VCaP (cell line): ENCODE measurements at regions not wholly inside any gene's neighbourhood (a gene's known extent, or its start where the extent isn't known, plus 50 kb on each side); places are given as distances from the start of the nearest gene placed in this dataset.

Source experiments
- H3K27ac ChIP-seq: fragments of 450-650 bp; 2 replicates; pipeline ENCODE4 v1.5.1; 2017
- TF ChIP-seq, protein P1 (sequence below): fragments of 450-650 bp; conservative IDR thresholded peaks from 2 replicates; pipeline ENCODE4 v1.5.1; 2017; ENCODE audit warnings: mild to moderate bottlenecking, moderate library complexity

DNA sequence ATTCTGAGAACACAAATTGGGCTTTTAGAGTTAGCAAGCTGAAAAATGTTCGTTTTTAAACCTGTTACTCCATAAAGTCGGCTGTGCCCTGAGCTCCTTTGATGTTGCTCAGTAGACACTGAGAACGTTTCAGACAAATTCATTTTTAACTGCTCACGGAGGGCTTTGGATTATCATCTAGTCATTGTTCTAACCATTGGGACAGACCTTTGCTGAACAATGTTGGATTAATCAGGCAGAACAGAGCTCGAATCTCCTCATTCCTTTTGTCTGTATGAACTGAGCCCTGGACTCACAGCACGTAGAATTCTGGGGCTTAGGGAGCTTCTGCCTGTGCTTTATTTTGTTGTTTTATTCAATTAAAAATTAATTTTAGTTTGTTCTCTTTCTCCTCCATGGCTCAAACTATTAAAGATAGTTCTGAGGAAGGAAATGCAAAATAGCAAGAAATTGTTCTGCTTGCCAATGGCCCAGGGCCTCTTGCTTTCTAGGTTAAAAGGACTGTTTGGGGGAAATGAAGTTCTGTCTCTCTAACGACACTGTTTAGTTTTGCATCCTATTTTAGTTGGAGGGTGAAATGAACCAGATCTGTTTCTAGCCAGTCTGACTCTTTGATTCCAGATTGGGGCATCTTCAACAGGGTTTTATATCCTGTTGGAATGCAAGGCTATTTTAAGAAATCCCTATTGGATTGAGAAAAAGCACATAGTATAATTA, 114.7 kb upstream of the CXCR4 start:
- TF ChIP-seq, protein P1, sequence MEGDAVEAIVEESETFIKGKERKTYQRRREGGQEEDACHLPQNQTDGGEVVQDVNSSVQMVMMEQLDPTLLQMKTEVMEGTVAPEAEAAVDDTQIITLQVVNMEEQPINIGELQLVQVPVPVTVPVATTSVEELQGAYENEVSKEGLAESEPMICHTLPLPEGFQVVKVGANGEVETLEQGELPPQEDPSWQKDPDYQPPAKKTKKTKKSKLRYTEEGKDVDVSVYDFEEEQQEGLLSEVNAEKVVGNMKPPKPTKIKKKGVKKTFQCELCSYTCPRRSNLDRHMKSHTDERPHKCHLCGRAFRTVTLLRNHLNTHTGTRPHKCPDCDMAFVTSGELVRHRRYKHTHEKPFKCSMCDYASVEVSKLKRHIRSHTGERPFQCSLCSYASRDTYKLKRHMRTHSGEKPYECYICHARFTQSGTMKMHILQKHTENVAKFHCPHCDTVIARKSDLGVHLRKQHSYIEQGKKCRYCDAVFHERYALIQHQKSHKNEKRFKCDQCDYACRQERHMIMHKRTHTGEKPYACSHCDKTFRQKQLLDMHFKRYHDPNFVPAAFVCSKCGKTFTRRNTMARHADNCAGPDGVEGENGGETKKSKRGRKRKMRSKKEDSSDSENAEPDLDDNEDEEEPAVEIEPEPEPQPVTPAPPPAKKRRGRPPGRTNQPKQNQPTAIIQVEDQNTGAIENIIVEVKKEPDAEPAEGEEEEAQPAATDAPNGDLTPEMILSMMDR: no peak
- no peak overlapping the region for H3K27ac ChIP-seq

DNA sequence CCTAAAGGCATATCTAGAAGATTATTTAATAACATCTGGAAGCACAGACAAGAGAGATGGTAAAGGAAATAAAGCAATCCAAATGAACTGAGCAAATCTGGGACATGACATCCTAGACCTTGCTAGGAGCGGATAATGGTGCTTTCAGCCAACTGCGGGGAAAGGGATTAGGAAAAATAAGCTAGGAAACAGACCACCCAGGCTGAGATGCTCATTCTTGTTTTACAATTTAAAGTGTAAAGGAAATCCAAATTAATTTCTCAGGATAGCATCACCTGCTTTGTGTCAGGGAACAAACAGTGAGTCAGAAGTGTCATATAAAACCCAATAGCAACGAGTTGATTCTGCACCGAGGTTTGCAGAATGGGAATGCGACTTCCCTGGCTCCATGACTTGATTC, 112.5 kb upstream of the CXCR4 start:
- TF ChIP-seq, protein P1: no peak

DNA sequence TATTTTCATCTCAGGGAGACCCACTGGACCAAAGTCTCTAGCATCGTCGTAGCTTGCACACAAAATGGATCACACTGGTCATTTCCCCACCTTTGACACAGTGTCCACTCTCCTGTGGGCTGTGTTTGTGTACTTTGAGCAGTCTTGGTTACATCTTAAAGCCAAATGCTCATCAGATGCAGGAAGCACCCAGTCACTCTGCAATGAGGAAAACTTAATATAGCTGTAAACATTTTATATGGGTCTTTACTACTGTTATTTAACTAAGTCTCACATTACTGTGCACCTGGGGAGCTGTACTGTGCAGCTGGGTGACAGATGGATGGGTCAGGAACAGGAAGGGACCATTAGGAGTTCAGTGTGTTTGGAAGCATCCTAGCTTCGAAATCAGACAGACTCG, 109.0 kb upstream of the CXCR4 start:
- peak overlapping the region; percentile 22; the same call in 1 of the 2 replicates for H3K27ac ChIP-seq
- TF ChIP-seq, protein P1: no peak

More for the DNA sequence above, 112.5 kb upstream of the CXCR4 start:
- no peak overlapping the region for H3K27ac ChIP-seq

DNA sequence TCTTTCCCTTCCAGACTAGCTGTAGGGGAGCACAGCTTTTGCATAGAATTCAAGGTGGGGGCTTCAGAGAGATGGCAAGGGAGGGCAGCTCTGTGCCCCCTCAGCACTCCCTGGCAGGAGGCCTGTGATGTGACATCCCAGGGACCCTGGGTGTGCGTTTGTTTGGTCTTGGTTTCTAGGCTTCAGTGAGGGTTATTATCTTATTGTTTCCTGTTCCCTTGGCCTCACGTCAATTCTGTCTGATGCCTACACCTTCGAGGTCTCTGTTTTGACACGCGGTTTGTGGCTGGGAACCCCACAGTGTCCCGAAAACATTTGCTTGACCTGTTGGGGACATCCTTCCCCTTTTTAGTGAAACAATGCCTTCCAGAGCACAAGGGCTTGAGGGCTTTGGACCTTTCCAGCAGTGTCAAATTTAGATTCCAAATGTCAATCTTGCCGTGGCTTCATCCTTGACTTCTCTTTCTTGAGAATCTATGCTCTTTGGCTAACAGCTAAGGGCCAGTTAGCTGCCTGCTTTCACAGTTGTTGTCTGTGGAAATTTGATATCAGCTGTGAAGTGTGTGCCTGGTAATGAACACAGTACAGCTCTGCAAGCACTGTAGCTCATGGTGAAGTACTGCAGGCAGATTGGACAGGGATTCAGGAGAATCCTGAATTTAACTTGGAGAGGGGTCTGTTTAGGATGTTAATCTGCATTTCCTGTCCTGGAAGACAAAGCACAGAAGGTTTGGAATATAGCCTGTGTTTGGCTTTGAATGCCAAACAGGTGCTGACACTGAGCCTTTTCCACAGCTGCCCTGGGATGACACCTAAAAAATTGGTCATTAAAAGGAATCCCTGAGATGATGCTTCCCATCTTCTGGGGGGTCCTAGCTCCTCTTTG, 108.2 kb upstream of the CXCR4 start:
- TF ChIP-seq, protein P1: no peak
- peak overlapping the region; percentile 22; the same call in 1 of the 2 replicates for H3K27ac ChIP-seq

DNA sequence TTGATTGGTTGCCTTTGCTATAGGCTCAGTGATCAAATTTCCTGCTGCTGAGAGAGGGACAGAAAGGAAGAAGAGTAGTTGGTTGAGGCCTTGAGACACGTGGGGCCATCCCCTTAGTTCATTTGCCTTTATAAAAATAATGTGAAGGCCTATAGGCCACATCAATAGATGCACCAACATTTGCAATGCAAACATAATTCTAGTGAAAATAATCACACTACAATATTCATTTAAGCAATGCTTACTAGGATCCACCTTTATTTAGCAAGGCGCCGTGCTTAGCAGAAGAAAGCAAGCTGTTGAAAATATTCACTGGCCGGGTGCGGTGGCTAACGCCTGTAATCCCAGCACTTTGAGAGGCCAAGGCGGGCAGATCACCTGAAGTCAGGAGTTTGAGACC, 105.3 kb upstream of the CXCR4 start:
- TF ChIP-seq, protein P1: no peak
- no peak overlapping the region for H3K27ac ChIP-seq

DNA sequence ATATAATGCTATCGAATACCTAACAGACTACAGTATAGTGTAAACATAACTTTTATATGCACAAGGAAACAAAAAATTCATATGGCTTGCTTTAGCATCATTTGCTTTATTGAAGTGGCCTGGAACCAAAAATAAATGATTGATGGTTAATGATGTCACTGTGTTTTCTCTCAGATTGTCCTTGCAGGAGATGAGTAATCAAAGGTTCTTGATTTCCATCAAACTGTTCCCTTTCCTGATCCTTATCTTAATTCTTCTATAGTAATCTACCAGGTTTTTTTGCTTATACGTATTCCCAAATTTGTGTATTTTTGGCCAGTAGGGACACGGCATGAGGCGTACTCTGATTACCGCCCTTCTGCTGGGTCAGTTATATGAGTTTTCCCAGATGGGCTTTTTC, 104.9 kb upstream of the CXCR4 start:
- H3K27ac ChIP-seq: no peak overlapping the region
- TF ChIP-seq, protein P1: no peak

DNA sequence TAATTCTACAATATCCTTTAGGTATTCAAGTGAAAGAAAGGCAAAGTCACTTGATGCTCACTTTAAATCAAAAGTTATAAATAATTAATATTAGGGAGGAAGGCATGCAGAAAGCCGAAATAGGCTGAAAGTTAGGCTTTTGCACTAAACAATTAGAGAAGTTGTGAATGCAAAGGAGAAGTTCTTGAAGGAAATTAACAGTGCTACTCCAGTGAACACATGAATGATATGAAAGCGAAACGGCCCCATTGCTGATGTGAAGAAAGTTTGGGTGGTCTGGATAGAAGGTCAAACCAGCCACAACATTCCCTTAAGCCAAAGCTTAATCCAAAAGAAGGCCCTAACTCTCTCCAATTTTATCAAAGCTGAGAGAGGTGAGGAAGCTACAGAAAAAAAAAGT, 103.1 kb upstream of the CXCR4 start:
- H3K27ac ChIP-seq: no peak overlapping the region
- TF ChIP-seq, protein P1: no peak
